A673 (cell line): ENCODE measurements at regions not wholly inside any gene's neighbourhood (a gene's known extent, or its start where the extent isn't known, plus 50 kb on each side); places are given as distances from the start of the nearest gene placed in this dataset.

Experiments
- EZH2 ChIP-seq: fragments of 200-600 bp; sonication (generic); IDR thresholded peaks from 2 replicates; pipeline ENCODE4 v1.6.1; 2017; ENCODE audit warnings: borderline replicate concordance, low read depth, mild to moderate bottlenecking, mixed read lengths, antibody characterized with exemption, low read length; ENCODE audit not compliant: poor library complexity, severe bottlenecking
- TF ChIP-seq, protein P1 (sequence below): fragments of 300-800, 200-600 bp; sonication (generic); conservative IDR thresholded peaks from 2 replicates; pipeline ENCODE4 v1.5.1; 2017; ENCODE audit warnings: low read depth, mild to moderate bottlenecking, antibody characterized with exemption, low read length, moderate library complexity, mixed read lengths

- no peak for TF ChIP-seq EZH2
- TF ChIP-seq, protein P1, sequence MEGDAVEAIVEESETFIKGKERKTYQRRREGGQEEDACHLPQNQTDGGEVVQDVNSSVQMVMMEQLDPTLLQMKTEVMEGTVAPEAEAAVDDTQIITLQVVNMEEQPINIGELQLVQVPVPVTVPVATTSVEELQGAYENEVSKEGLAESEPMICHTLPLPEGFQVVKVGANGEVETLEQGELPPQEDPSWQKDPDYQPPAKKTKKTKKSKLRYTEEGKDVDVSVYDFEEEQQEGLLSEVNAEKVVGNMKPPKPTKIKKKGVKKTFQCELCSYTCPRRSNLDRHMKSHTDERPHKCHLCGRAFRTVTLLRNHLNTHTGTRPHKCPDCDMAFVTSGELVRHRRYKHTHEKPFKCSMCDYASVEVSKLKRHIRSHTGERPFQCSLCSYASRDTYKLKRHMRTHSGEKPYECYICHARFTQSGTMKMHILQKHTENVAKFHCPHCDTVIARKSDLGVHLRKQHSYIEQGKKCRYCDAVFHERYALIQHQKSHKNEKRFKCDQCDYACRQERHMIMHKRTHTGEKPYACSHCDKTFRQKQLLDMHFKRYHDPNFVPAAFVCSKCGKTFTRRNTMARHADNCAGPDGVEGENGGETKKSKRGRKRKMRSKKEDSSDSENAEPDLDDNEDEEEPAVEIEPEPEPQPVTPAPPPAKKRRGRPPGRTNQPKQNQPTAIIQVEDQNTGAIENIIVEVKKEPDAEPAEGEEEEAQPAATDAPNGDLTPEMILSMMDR, result no peak
Measured at GRCh38 chr2:223366566-223366965, 235.6 kb downstream of the SCG2 start.
